H9 (cell line): ENCODE measurements at regions not wholly inside any gene's neighbourhood (a gene's known extent, or its start where the extent isn't known, plus 50 kb on each side); places are given as distances from the start of the nearest gene placed in this dataset.

Experiments used
- DNase-seq: peaks from one replicate; pipeline ENCODE4 v3.0.0-alpha.2; 2017
- H2AFZ ChIP-seq: one replicate; pipeline ENCODE4 v1.6.1; 2013; ENCODE audit warnings: mild to moderate bottlenecking, low read length, control low read depth, moderate library complexity
- H2AK5ac ChIP-seq: 2 replicates; pipeline ENCODE4 v1.6.1; 2013; ENCODE audit warnings: low read length, control low read depth, mixed read lengths; ENCODE audit not compliant: insufficient read length
- H2BK120ac ChIP-seq: one replicate; pipeline ENCODE4 v1.6.1; 2013; ENCODE audit warnings: low read depth, mild to moderate bottlenecking, low read length, control low read depth, inconsistent platforms; ENCODE audit not compliant: poor library complexity, severe bottlenecking
- H2BK12ac ChIP-seq: 2 replicates; pipeline ENCODE4 v1.6.1; 2013; ENCODE audit warnings: low read length, control low read depth, mixed read lengths, low read depth; ENCODE audit not compliant: insufficient read length
- H2BK15ac ChIP-seq: 2 replicates; pipeline ENCODE4 v1.6.1; 2013; ENCODE audit warnings: low read depth, low read length, control low read depth
- H2BK20ac ChIP-seq: one replicate; pipeline ENCODE4 v1.6.1; 2013; ENCODE audit warnings: low read depth, mild to moderate bottlenecking, low read length, control low read depth, inconsistent platforms; ENCODE audit not compliant: poor library complexity, severe bottlenecking
- H2BK5ac ChIP-seq: 2 replicates; pipeline ENCODE4 v1.6.1; 2013; ENCODE audit warnings: low read length, control low read depth, mixed read lengths; ENCODE audit not compliant: insufficient read length
- H3K14ac ChIP-seq: 2 replicates; pipeline ENCODE4 v1.6.1; 2013; ENCODE audit warnings: low read length, control low read depth; ENCODE audit not compliant: insufficient read depth
- H3K18ac ChIP-seq: 2 replicates; pipeline ENCODE4 v1.6.1; 2013; ENCODE audit warnings: low read depth, mild to moderate bottlenecking, mixed read lengths, low read length, control low read depth; ENCODE audit not compliant: insufficient read length
- H3K23ac ChIP-seq: 2 replicates; pipeline ENCODE4 v1.6.1; 2013; ENCODE audit warnings: low read length, control low read depth, mixed read lengths, low read depth; ENCODE audit not compliant: insufficient read length
- H3K23me2 ChIP-seq: 2 replicates; pipeline ENCODE4 v1.6.1; 2013; ENCODE audit warnings: low read depth, mild to moderate bottlenecking, mixed read lengths, low read length, control low read depth; ENCODE audit not compliant: insufficient read length, poor library complexity, severe bottlenecking
- H3K27ac ChIP-seq: 2 replicates; pipeline ENCODE4 v1.5.1; 2013; ENCODE audit warnings: low read length, control low read depth, mixed read lengths, low read depth; ENCODE audit not compliant: insufficient read length
- H3K27me3 ChIP-seq: 2 replicates; pipeline ENCODE4 v1.6.1; 2013; ENCODE audit warnings: low read length, control low read depth, inconsistent platforms; ENCODE audit not compliant: insufficient read depth
- H3K4ac ChIP-seq: 2 replicates; pipeline ENCODE4 v1.6.1; 2013; ENCODE audit warnings: low read depth, mild to moderate bottlenecking, control low read depth, inconsistent platforms, low read length, moderate library complexity
- H3K4me1 ChIP-seq: 2 replicates; pipeline ENCODE4 v1.6.1; 2013; ENCODE audit warnings: low read length, control low read depth, inconsistent platforms; ENCODE audit not compliant: insufficient read depth
- H3K4me2 ChIP-seq: 2 replicates; pipeline ENCODE4 v1.6.1; 2013; ENCODE audit warnings: low read length, control low read depth, mixed read lengths; ENCODE audit not compliant: insufficient read length, insufficient read depth
- H3K56ac ChIP-seq: 2 replicates; pipeline ENCODE4 v1.6.1; 2013; ENCODE audit warnings: low read depth, mild to moderate bottlenecking, mixed read lengths, low read length, control low read depth; ENCODE audit not compliant: insufficient read length
- H3K79me1 ChIP-seq: 2 replicates; pipeline ENCODE4 v1.6.1; 2013; ENCODE audit warnings: low read depth, mild to moderate bottlenecking, moderate library complexity, low read length, control low read depth, inconsistent platforms; ENCODE audit not compliant: insufficient read depth, poor library complexity, severe bottlenecking
- H3K79me2 ChIP-seq: 2 replicates; pipeline ENCODE4 v1.6.1; 2013; ENCODE audit warnings: low read length, control low read depth, inconsistent platforms; ENCODE audit not compliant: insufficient read depth
- H3K9ac ChIP-seq: 2 replicates; pipeline ENCODE4 v1.6.1; 2013; ENCODE audit warnings: low read length, control low read depth, mixed read lengths; ENCODE audit not compliant: insufficient read length; ENCODE audit errors: extremely low read depth
- H3K9me3 ChIP-seq: one replicate; pipeline ENCODE4 v1.6.1; 2013; ENCODE audit warnings: low read depth, low read length, inconsistent platforms; ENCODE audit not compliant: control insufficient read depth
- H3T11ph ChIP-seq: one replicate; pipeline ENCODE4 v1.6.1; 2013; ENCODE audit warnings: mild to moderate bottlenecking, low read length, control low read depth, inconsistent platforms
- H4K20me1 ChIP-seq: one replicate; pipeline ENCODE4 v1.6.1; 2013; ENCODE audit not compliant: control insufficient read depth, insufficient read length, insufficient read depth
- H4K5ac ChIP-seq: 2 replicates; pipeline ENCODE4 v1.6.1; 2013; ENCODE audit warnings: low read depth, mild to moderate bottlenecking, mixed read lengths, low read length, control low read depth; ENCODE audit not compliant: insufficient read length
- H4K8ac ChIP-seq: replicated peaks from 2 replicates; pipeline ENCODE4 v1.6.1; 2013; ENCODE audit warnings: low read length, control low read depth, mixed read lengths, low read depth; ENCODE audit not compliant: insufficient read length
- H4K91ac ChIP-seq: 2 replicates; pipeline ENCODE4 v1.6.1; 2013; ENCODE audit warnings: low read depth, mild to moderate bottlenecking, moderate library complexity, mixed read lengths, low read length, control low read depth; ENCODE audit not compliant: insufficient read length
- H3K27ac Mint-ChIP-seq, 3 experiments: 2 replicates in 2 of 3; 3 replicates in 1 of 3; pipeline ENCODE4 v1.8.0; 2020 to 2021; ENCODE audit warnings: mixed read lengths in 3 of 3, mild to moderate bottlenecking in 1 of 3, moderate library complexity in 1 of 3
- H3K27me3 Mint-ChIP-seq: 2 replicates; pipeline ENCODE4 v1.8.0; 2021; ENCODE audit warnings: low read depth, mild to moderate bottlenecking, moderate library complexity, mixed read lengths
- H3K36me3 Mint-ChIP-seq, 3 experiments: 2 replicates in 2 of 3; 3 replicates in 1 of 3; pipeline ENCODE4 v1.8.0; 2020 to 2021; ENCODE audit warnings: low read depth in 3 of 3, mixed read lengths in 3 of 3; ENCODE audit not compliant: insufficient read depth in 1 of 3
- H3K4me1 Mint-ChIP-seq, 2 experiments: 2 replicates each; pipeline ENCODE4 v1.8.0; 2020; ENCODE audit warnings: mixed read lengths in 2 of 2
- H3K4me3 Mint-ChIP-seq, 2 experiments: 2 replicates in 1 of 2; 3 replicates in 1 of 2; pipeline ENCODE4 v1.8.0; 2020 to 2021; ENCODE audit warnings: mild to moderate bottlenecking in 2 of 2, mixed read lengths in 2 of 2, moderate library complexity in 1 of 2
- H3K9me3 Mint-ChIP-seq, 2 experiments: 2 replicates in 1 of 2; 3 replicates in 1 of 2; pipeline ENCODE4 v1.8.0; 2020; ENCODE audit warnings: mild to moderate bottlenecking in 2 of 2, mixed read lengths in 2 of 2, moderate library complexity in 1 of 2
- WGBS: extraction: QIAGEN DNeasy Blood & Tissue Kit; methylation state at CpG from one replicate; pipeline ENCODE4 v1.1.7; 2013; ENCODE audit warnings: missing lambda C conversion rate, low lambda C conversion rate, mixed read lengths; ENCODE audit not compliant: insufficient read length; ENCODE audit errors: extremely low coverage; 5-methylcytosine and 5-hydroxymethylcytosine counted together
- TF ChIP-seq, protein P1 (sequence below): fragments of 200-600 bp; sonication (generic); conservative IDR thresholded peaks from 3 replicates; pipeline ENCODE4 v1.8.0; 2021; ENCODE audit warnings: antibody characterized with exemption, mild to moderate bottlenecking

DNA sequence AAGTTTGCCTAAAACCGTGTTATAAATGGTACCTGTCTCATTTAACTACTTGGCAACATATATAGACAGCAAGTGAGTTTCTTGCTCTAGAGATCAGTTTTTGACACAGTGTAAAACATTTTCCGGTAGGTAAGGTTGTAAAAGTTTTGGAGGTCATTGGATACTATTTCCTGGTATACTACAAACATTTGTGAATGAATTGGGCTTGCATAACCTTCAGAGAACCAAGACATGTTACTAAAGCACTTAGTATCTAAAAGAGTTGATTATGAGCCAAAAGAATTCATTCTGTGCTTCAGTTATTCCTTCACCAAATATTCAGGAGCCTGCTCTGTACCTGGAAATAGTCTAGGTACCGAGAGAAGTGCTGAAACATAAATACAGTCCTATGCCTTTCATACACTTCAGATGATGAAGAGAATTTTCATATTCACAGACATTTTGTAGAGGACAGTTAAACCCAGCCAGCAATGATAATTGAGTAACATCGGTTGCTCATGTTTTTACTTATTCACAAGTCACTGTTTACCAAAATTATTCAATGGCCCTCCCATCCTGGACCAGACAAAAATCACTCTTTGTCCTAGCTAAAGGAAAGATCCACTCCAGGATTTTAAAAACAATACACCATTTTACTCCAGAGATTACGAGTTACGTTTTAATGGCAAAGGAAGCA, 319.4 kb upstream of the RBMS1 start:
- Mint-ChIP-seq H3K4me1 (no peaks in the 10 kb centered on the region), H3K27ac (no peak overlapping the region), H3K36me3 (peaks cover 0 to 3% (median 2%) of the 10 kb centered on the region in 3 experiments; a peak in 2 of 7 replicates), H3K4me3 (no peak overlapping the region), H3K27me3 (no peaks in the 10 kb centered on the region), H3K9me3 (peaks cover 0 to 3% of the 10 kb centered on the region in 2 experiments; a peak in 3 of 5 replicates)
- Histone ChIP-seq H3K18ac (no peak overlapping the region), H3K27me3 (no peaks in the 10 kb centered on the region), H2BK15ac (no peak overlapping the region), H3K4me1 (no peaks in the 10 kb centered on the region), H3K79me1 (no peaks in the 10 kb centered on the region), H3K56ac (no peak overlapping the region), H3K23me2 (no peaks in the 10 kb centered on the region), H3K4ac (no peak overlapping the region), H2BK20ac (no peak overlapping the region), H4K5ac (no peak overlapping the region), H4K20me1 (no peaks in the 10 kb centered on the region), H3T11ph (no peak overlapping the region), H2BK5ac (no peak overlapping the region), H3K79me2 (no peaks in the 10 kb centered on the region), H3K9ac (no peak overlapping the region), H4K8ac (no peak overlapping the region), H4K91ac (no peak overlapping the region), H2BK12ac (no peak overlapping the region), H3K23ac (no peak overlapping the region), H3K27ac (no peak overlapping the region), H2AFZ (no peak overlapping the region), H3K9me3 (no peaks in the 10 kb centered on the region), H2AK5ac (no peak overlapping the region), H2BK120ac (no peak overlapping the region), H3K4me2 (no peak overlapping the region), H3K14ac (no peak overlapping the region)
- no CpG with 5 or more reads among the region's 6 CpGs for WGBS
- TF ChIP-seq, protein P1, sequence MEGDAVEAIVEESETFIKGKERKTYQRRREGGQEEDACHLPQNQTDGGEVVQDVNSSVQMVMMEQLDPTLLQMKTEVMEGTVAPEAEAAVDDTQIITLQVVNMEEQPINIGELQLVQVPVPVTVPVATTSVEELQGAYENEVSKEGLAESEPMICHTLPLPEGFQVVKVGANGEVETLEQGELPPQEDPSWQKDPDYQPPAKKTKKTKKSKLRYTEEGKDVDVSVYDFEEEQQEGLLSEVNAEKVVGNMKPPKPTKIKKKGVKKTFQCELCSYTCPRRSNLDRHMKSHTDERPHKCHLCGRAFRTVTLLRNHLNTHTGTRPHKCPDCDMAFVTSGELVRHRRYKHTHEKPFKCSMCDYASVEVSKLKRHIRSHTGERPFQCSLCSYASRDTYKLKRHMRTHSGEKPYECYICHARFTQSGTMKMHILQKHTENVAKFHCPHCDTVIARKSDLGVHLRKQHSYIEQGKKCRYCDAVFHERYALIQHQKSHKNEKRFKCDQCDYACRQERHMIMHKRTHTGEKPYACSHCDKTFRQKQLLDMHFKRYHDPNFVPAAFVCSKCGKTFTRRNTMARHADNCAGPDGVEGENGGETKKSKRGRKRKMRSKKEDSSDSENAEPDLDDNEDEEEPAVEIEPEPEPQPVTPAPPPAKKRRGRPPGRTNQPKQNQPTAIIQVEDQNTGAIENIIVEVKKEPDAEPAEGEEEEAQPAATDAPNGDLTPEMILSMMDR = no peak
- no peak for DNase-seq
